HG03457 (cell line): ENCODE measurements at regions not wholly inside any gene's neighbourhood (a gene's known extent, or its start where the extent isn't known, plus 50 kb on each side); places are given as distances from the start of the nearest gene placed in this dataset.
"Not testable (repeated sequence)": the region's sequence is repeated elsewhere in the genome, so short reads cannot be mapped to it uniquely, and the experiment has no call there.

Experiments
- ATAC-seq: cut with Tn5 transposase; IDR thresholded peaks from one replicate; pipeline ENCODE4 v1.9.1; 2021; ENCODE audit warnings: moderate number of reproducible peaks; ENCODE audit not compliant: unreplicated experiment

DNA sequence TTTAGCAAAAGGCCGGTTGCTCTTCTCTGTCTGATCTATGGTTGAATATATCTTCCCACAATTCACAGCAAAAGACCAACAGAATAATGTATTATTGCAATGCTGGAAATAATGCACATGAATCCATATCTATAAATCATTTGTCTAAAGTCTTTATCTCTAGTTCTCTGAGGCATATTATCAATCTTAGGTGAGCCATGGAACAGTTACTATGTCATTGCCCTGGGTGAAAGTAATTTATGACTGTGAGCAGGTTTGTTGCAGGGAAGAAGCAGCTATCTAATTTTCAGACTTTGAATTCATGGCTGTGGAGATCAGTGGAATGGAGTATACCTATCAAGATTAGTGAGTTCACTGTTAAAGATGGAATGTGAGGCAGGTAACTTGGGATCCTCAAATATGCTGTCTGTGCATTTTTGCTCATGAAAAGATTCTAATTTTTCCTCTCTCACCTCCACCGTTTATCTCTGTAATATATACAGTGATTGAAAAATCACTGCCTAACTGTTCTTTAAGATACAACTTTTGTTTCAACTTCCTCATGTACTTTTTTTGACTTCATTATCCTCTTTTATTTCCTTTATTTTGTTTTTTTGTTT is 256.8 kb upstream of the ARSJ start:
- no peak for ATAC-seq

DNA sequence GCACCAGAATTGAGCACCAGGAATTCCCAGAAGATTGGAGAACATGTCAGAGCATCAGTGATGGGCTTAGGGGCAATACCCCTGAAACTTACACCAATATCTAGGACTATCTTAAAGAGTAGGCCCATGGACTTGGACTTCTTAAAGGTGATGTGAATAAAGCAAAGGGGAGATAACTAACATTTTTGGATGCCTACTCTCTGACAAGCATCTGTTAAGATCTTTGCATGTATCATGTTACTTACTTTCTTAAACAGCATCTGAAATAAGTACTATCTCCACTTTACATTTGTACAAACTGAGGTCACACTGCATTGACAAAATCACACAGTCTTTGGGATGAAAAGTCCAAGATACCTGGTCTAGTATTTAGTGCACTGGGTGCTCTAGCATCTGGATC is 258.6 kb upstream of the ARSJ start:
- ATAC-seq, result no peak

DNA sequence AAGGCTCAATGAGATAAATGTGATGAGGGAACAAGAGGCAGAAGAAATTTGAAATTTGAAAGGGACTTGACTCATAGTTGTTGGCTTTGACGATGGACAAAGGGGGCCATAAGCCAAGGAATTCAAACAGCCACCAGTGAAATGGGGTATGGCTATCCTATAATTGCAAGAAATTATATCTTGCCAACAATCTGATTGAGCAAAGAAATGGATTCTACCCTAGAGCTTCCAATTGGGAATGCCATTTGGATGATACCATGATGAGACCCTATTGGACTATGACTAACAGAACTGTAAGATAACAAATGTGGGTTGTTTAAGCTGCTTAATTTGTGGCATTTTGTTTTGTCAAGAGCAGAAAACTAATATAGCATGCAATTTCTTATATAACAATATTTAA is 270.1 kb upstream of the ARSJ start:
- ATAC-seq, result no peak

DNA sequence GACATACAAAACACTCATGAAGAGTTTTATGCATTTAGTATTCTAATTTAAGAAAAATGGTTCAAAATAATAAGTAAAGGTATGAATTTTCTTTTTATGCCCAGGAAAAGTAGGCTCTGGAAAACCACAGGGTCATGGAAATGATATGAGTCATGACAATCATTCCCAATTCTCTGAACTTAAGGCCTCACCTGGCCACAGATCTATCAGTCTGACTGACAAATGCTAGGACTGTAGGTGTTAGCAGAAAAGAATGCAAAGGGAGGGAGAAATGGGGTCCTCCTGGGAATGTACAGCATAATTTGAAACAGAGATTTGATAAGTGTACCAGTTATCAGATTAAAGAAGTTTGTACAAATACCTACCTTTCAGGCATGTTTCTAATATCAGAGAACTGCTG is 270.5 kb upstream of the ARSJ start:
- no peak for ATAC-seq

DNA sequence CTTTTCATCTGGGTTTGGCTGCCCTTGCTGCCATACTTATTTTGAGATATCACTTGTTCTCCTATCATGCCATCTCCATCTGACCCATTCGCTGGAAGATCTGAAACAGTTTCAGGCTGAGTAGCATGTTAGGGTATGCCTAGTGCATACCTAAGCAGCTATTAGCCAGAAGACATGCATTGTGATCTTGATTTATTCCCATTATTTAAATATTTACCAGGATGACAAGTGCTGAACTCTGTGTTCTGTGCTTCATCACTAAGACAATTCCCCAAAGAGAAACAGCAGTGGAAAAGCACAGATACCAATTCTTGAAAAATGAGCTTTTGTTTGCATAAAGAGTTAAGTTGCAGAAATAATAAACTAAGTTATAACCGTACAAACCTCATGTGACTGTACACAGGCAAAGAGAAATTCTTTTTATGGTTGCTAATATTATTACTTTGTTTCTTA is 271.0 kb upstream of the ARSJ start:
- ATAC-seq, result no peak

DNA sequence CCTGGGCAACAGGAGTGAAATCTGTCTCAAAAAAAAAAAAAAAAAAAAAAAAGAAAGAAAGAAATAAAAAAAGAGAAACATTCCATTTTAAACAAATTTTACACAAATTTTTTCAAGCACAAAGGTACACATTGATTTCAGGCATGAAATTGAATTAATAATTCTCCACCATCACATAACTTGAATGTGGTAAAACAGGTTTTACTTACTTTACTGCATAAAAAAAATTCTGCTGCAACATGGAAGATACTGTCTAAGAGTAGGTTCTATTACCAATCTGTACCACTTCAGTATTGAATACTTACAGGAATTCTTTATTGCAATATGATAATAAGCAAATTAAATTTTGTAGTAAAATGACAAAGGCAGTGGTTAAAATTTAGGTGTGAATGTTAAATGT is 271.6 kb upstream of the ARSJ start:
- no peak for ATAC-seq

DNA sequence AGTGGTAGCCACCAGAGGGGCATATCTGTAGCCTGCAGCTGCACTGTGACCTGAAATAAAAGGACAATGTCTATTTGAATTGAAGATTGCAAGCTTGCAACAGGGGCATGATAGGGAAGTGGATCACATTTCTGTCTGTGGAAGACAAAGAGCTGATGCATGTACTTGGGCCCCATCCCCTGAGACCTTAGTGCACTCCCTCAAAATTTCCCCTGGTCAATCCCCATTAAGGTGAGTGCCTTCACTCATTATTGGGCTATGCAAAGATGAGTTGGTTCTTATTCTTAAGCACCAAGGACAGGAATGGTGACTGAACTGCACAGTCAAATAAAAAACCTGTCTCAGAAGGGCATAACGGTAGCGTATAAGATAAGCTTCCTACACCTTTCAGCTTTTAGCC is 273.1 kb upstream of the ARSJ start:
- no peak for ATAC-seq

DNA sequence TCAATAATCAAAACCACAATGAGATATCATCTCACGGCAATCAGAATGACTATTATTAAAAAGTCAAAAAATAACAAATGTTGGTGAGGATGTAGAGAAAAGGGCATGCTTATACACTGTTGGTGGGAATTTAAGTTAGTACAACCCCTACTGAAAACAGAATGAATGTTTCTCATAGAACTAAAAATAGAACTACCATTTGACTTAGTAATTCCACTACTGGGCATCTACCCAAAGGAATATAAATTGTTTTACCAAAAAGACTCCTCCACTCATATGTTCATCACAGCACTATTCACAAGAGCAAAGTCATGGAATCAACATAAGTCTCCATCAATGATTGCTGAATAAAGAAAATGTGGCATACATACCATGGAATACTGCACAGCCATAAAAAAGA is 278.1 kb upstream of the ARSJ start:
- no peak for ATAC-seq

DNA sequence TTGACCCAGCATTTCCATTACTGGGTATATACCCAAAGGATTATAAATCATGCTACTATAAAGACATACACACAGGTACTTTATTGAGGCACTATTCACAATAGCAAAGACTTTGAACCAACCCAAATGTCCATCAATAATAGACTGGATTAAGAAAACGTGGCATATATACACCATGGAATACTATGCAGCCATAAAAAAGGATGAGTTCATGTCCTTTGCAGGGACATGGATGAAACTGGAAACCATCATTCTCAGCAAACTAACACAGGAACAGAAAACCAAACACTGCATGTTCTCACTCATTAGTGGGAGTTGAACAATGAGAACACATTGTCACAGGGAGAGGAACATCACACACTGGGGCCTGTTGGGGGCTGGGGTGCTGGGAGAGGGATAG is 283.0 kb upstream of the ARSJ start:
- not testable (repeated sequence) for ATAC-seq

DNA sequence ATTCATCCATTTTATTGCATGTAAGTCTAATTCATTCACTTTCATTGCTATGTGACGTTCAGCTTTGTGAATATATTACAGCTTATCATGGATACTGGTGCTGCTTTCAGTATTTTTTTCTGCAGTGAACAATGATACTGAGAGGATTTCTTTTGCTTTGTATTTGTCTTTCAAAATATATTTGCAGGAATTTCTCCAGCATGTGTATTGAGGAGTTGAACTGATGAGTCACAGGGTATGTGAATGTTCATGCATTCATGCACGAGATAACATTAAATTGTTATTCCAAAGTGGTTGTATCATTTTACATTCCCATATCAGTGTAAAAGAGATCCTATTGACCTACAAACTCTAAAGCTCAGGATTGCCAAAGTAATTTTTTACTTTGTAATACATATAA is 283.8 kb upstream of the ARSJ start:
- ATAC-seq, result no peak

DNA sequence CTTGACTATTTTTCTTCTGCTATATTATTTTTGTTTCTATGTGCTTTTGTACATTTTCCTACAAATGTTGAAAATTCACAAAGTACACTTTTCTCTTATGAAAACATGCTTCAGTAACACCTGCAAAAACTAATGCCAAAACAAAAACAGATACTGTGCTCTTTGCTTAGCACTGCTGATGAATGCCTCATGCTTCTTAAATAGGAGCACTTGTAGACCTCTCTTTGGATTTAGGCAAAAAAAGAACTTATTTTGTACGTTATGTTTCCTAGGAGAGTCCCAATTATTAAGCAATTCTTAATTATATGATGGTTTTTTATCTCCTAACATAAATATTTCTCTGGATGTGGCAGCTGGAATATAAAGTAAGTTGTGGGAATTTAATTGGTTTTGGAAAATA is 285.0 kb upstream of the ARSJ start:
- ATAC-seq, result no peak

DNA sequence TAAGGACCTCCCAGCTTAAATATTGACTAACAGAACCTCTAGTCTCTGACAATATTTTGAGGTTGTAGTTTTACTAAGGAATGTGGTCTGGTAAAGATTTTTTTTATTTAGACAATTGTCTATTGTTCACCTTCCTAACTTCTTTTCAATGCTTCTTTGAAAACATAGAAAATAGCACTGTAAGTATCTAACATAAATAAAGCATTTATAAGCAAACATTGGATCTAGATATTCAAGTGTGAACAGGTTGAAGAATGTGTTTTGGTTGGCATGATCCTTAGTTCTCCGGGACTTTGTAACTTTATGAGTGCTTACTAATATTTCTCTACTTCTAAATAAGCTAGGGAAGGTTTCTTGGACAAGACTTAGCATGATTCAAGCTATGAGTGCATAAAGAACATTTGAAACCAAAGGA is 285.4 kb upstream of the ARSJ start:
- no peak for ATAC-seq

DNA sequence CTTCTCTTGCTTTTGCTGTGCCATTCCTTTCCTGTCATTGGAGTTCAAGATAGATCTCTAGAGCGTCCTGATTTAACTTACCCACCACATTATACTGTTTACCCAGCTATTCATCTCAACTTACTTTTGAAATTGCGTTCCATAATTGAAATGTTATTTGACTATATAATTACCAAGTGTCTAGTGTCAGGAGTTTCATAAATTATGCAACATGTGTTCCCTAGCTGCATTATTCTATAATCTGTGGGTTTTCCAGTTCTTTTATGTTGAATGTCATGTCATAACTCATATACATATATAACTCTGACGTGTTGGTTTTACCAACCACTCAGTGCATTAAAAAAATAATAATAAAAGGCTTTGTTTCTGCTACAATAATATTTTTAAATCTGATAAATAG is 285.9 kb upstream of the ARSJ start:
- no peak for ATAC-seq

DNA sequence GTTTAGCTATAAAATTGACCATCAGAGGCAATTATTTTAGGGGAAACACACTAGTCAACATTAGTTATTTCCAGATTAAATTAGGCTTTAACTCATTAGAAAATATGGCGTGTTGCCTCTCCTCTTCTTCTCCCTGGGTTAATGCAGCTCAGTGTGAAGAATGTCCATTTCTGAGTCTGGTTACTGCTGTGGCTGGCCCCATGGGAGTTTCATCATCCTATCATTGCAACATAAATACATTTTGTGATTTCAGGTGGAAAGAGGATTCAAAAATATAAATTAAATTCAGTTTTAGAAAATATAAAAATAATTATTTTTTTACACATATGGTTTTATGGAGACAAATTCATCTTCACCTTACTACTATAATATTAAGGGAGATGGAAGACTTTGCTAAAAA is 288.5 kb upstream of the ARSJ start:
- ATAC-seq, result no peak

DNA sequence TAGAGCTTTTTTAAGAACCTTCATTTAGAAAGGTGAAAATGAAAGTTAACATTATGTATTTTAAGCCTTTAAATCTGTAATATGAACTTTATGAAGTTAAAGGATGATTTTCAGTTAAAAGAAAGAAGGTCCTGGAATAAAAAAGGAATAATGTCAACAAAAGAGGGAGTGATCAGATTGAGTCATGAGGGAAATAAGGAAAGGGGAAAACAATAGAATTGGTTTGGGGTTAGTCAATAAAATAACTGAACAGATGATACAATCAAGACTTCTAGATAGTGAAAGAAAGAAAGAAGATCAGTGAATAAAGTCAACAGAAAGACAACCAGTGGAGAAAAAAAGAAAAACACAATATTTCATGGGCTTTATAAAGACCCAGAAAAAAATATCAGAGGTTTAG is 291.6 kb upstream of the ARSJ start:
- no peak for ATAC-seq

DNA sequence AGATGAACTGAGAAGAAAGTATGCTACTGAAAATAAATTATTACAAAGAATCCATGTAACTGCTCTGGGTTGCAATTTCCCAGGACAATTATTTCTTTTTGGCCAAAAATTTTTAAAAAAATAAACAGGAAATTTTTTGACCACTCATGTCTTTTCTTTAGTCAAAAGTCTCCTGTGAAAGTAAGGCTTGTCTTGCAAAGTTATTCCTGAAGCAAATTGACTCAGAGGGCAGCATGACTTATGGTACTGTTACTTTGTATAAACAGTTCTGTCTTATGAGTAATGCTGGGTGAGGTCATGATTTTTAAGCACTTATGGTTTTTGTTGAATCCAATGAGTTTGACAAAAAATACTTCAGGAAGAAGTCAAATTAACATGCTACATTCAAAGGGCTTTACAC is 292.8 kb upstream of the ARSJ start:
- no peak for ATAC-seq

DNA sequence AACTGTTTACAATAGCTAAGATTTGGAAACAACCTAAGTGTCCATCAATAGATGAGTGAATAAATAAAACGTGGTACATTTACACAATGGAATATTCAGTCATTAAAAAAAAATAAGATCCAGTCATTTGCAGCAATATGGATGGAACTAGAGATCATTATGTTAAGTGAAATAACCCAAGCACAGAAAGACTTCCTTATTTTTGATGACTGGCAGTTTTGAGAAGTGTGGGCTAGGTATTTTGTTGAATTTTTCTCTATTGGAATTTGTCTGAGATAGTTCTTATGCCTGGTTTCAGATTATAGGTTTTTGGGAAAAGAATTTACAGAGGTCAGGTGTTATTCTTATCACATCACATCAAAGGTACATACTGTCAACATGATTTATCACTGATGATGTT is 293.8 kb upstream of the ARSJ start:
- ATAC-seq, result no peak

DNA sequence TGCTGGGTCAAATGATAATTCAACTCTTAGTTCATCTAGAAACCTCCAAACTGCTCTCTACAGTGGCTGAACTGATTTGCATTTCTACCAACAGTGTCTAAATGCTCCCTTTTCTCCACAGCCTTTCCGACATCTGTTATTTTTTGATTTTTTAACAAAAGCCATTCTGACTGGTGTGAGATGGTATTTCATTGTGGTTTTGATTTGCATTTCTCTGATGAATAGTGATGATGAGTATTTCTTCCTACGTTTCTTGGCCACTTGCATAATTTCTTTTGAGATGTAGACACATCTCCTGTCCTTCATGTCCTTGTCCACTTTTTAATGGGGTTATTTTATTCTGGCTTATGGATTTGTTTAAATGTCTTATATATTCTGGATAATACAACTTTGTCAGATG is 298.2 kb upstream of the ARSJ start:
- no peak for ATAC-seq

DNA sequence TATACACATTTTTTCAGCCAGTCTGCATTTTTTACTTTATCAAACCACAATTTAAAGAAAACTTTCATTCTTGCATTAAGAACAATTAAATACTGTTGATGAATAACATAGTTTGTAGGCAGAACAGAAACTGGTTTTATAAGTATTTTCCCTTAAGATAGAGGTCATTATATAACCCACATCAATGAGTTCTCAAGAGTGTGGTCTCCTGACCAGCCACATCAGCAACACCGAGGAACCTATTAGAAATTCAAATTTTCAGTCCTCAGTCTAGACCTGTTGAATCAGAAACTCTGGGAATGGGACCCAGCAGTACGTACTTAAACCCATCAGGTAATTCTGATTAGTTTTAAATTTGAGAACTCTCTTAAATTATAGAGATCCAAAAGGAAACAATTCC is 299.6 kb upstream of the ARSJ start:
- ATAC-seq, result no peak

DNA sequence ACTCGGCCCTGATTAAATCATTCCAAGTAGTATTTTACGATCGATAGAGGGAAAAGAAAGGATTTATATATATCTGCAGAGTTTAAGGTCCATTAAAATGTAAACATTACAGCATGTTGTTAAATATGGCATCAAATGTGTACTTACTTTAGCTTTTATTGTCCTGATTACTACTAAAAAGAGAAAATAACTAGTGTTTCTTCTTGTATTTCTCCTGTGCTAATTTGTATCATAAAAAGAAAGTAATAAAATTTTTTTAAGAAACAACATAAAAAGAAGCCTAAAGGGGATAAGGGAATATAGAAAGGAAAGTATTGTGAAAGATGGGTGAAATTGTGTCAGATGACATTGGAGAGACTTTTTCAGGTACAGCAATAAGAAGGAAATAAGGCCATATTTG is 300.3 kb upstream of the ARSJ start:
- no peak for ATAC-seq

DNA sequence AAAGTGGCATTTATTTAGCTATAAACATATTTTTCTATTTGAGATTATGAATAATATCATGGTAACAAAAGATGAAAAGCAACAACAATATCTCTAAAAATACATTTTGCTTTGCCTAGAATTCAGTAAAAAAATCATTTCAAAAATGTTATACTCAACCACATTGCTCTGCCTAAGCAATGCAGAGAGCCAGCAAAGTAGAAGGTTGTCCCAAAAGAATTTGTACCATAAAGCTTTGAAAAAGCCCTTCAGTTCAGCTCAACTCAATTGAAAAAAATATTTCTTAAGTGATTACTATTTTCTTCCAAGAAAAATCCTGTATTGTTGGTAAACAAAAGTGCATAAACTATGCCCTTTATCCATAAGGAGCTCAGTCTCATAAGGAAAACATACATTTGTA is 301.2 kb upstream of the ARSJ start:
- ATAC-seq, result no peak

DNA sequence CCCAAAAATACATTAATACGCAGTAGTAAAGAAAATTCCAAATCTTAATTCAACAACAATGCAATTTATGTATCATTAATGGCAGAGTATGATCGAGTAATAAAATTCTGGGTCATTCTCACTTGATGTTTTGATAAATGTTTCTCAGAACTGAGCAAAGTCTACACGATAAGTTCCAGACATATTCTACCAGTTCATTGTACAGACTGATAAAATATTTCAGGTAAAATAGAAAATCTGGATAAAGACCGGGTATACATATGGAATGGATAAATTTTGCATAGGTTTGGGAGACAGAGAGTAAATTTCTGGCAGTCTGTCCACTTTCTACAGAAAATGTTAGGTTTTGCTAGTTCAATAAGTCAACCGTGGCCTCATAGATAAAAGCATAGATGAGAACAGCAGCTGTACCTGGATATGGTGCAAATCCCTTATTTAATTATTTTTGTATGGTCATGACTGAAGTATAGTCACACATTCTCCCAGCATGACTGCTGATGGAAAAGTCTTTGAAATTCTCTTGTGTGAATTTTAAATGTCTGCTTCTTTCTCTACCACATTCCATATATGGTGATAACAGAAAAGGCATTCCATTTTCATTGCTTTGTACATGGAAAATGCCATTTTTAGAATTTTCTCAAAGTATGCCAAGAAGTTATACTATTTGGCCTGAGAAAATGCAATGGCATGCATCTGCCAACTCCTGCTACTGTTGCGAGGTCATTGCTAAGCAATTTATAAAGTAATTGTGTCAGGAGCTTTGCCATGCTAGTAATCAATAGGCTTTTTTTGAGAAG is 301.9 kb upstream of the ARSJ start:
- ATAC-seq, result no peak

DNA sequence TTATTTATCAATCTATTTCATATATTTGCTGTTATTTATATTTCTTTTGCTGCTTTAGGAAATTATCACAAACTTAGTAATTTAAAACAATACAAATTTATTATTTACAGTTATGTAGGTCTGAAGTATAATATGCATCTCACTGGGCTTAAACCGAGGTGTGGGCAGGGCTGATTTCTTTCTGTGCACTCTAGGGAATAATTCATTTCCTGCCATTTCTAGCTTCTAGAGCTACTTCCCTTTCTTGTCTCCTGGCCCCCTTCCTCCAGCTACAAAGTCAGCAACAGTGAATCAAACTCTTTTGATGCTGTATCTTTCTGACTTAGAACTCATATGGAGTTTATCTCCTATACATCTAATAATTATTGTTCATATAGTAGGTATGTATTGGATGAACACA is 303.5 kb upstream of the ARSJ start:
- no peak for ATAC-seq
